ENCODE measurements at regions not wholly inside any gene's neighbourhood (a gene's known extent, or its start where the extent isn't known, plus 50 kb on each side); places are given as distances from the start of the nearest gene placed in this dataset.

GRCh38 chr13:85659493-85659892 lies 139.7 kb downstream of the SLITRK6 start:
- no peak for TF ChIP-seq EZH2 (IDR thresholded peaks at IDR 0.05; ENCODE audit: insufficient read depth, low read length)
- no peak for TF ChIP-seq CTCF (IDR thresholded peaks at IDR 0.05; ENCODE audit: insufficient read depth, low read depth, low read length)

All from astrocyte (in vitro differentiated cells and primary cell).